Natural killer cell treated with Interleukin-12 subunit alpha and Interleukin-12 subunit beta and Interleukin-15 and Interleukin-18, amount 100 ng/mL, for 72 hours (primary cell): ENCODE measurements at regions not wholly inside any gene's neighbourhood (a gene's known extent, or its start where the extent isn't known, plus 50 kb on each side); places are given as distances from the start of the nearest gene placed in this dataset.

ENCODE experiments used
- ATAC-seq, 2 donors: fragments of 150-1000 bp; cut with Tn5 transposase in 1 of 2; sonication (Bioruptor Pico), chemical (Tn5 transposase) in 1 of 2; 2 replicates each; pipeline ENCODE4 v1.10.0; 2021
- DNase-seq: peaks from one replicate; pipeline ENCODE4 v3.0.0; 2022; ENCODE audit warnings: low spot score
- H3K27ac Mint-ChIP-seq, 2 donors: 1 replicate in 1 of 2; 2 replicates in 1 of 2; pipeline ENCODE4 v1.8.0; 2022; ENCODE audit warnings: mixed read lengths in 2 of 2, mild to moderate bottlenecking in 1 of 2, moderate library complexity in 1 of 2
- H3K27me3 Mint-ChIP-seq, 2 donors: 1 replicate in 1 of 2; 2 replicates in 1 of 2; pipeline ENCODE4 v1.8.0; 2022; ENCODE audit warnings: mixed read lengths in 2 of 2
- H3K36me3 Mint-ChIP-seq: one replicate; pipeline ENCODE4 v1.8.0; 2022; ENCODE audit warnings: mixed read lengths
- H3K4me1 Mint-ChIP-seq, 2 donors: 1 replicate in 1 of 2; 2 replicates in 1 of 2; pipeline ENCODE4 v1.8.0; 2022; ENCODE audit warnings: low read depth in 2 of 2, mixed read lengths in 2 of 2, mild to moderate bottlenecking in 1 of 2
- H3K4me3 Mint-ChIP-seq: one replicate; pipeline ENCODE4 v1.8.0; 2022; ENCODE audit warnings: mixed read lengths
- H3K9me3 Mint-ChIP-seq: 2 replicates; pipeline ENCODE4 v1.8.0; 2022; ENCODE audit warnings: mixed read lengths

DNA sequence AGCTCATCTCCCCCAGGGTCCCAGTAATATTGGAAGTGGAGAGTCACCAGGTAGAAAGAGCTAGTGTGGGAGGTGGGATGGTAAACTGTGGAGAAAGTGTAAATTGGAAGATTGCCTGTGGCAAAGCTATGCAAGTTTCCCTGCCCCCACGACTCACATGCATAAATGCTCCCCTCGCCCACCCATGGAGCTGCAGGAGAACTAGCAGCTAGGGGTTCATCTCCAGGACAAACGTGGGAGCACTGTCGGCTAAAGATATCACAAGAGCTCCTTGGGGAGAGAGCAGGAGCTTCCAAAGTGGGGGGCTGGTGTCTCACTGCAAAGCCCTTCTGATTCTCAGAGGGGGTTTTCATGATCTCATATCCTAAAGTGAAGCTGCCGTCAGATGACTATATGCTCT lies 91.4 kb upstream of the PLCL2 start:
- DNase-seq, result no peak
- no peak for ATAC-seq
- Mint-ChIP-seq H3K27me3 (peaks cover 0 to 13% of the 10 kb centered on the region in 2 donors), H3K27ac (no peak overlapping the region), H3K4me3 (no peak overlapping the region), H3K36me3 (no peaks in the 10 kb centered on the region), H3K9me3 (peaks cover 4% of the 10 kb centered on the region), H3K4me1 (peaks cover 43 to 58% of the 10 kb centered on the region in 2 donors)

GRCh38 chr3:16794257-16794656 lies 90.5 kb upstream of the PLCL2 start:
- Mint-ChIP-seq H3K9me3 (peaks cover 4% of the 10 kb centered on the region), H3K27ac (no peak overlapping the region), H3K4me3 (no peak overlapping the region), H3K27me3 (peaks cover 0 to 16% of the 10 kb centered on the region in 2 donors), H3K36me3 (no peaks in the 10 kb centered on the region), H3K4me1 (peaks cover 34 to 55% of the 10 kb centered on the region in 2 donors)
- no peak for ATAC-seq
- DNase-seq, result no peak

DNA sequence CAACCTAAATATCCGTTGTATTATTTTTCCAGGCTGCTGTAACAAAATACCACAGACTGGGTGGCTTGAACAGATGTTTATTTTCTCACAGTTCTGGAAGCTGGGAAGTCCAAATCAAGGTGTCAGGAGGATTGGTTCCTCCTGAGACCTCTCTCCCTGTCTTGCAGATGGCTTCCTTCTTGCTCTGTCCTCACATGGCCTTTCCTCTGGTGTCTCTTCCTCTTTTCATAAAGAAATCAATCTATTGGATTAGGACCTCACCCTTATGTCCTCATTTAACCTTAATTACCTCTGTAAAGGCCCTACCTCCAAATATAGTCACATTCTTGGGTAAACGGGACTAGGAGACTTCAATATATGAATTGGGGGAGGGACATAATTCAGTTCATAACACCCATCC lies 89.2 kb upstream of the PLCL2 start:
- no peak for ATAC-seq
- peaks cover 32 to 55% of the 10 kb centered on the region in 2 donors for H3K4me1 Mint-ChIP-seq

DNA sequence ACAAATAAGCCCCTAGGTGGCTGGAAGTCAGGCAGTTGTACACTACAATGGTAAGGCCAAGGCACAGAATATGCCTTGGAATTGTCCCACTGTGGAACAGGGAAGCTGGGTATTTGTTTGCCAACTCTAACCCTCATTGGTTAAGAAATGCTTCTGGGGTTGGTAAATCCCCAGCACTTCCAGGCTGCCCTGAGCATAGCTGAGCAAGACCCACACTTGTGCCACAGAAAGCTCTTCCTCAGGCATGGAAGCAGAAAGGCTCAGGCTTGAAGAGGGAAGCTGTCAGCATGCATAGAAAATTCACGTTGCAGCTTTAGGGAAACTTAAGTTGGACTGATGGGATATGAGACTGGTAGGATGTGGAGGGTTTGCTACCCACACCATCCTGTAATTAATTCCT lies 86.9 kb upstream of the PLCL2 start:
- H3K27me3 Mint-ChIP-seq, result peaks cover 0 to 13% of the 10 kb centered on the region in 2 donors
- no peak overlapping the region for H3K4me3 Mint-ChIP-seq
- H3K9me3 Mint-ChIP-seq, result no peaks in the 10 kb centered on the region
- DNase-seq (no peak), ATAC-seq (no peak)
- H3K36me3 Mint-ChIP-seq, result no peaks in the 10 kb centered on the region
- peaks cover 24 to 44% of the 10 kb centered on the region in 2 donors for H3K4me1 Mint-ChIP-seq
- no peak overlapping the region for H3K27ac Mint-ChIP-seq

More for the DNA sequence above, 89.2 kb upstream of the PLCL2 start:
- H3K27ac Mint-ChIP-seq, result no peak overlapping the region
- peaks cover 0 to 16% of the 10 kb centered on the region in 2 donors for H3K27me3 Mint-ChIP-seq
- DNase-seq, result no peak
- H3K9me3 Mint-ChIP-seq, result no peaks in the 10 kb centered on the region
- no peak overlapping the region for H3K4me3 Mint-ChIP-seq
- no peaks in the 10 kb centered on the region for H3K36me3 Mint-ChIP-seq

- Mint-ChIP-seq H3K36me3 (no peaks in the 10 kb centered on the region), H3K27me3 (peaks cover 0 to 7% of the 10 kb centered on the region in 2 donors), H3K27ac (peak overlapping the region in 1 of 2 donors; percentile 32), H3K4me3 (no peak overlapping the region), H3K4me1 (peaks cover 24 to 38% of the 10 kb centered on the region in 2 donors), H3K9me3 (no peaks in the 10 kb centered on the region)
- DNase-seq (no peak), ATAC-seq (no peak)
Measured at GRCh38 chr3:16798738-16799137, 86.0 kb upstream of the PLCL2 start.

- DNase-seq, result no peak
- no peaks in the 10 kb centered on the region for H3K9me3 Mint-ChIP-seq
- peaks cover 0 to 9% of the 10 kb centered on the region in 2 donors for H3K27me3 Mint-ChIP-seq
- ATAC-seq, result no peak
- H3K27ac Mint-ChIP-seq, result peak overlapping the region; percentile 13 to 69
- peak overlapping the region; percentile 68 for H3K4me3 Mint-ChIP-seq
- H3K4me1 Mint-ChIP-seq, result peaks cover 24 to 34% of the 10 kb centered on the region in 2 donors
- H3K36me3 Mint-ChIP-seq, result no peaks in the 10 kb centered on the region
Measured at GRCh38 chr3:16800361-16800760, 84.4 kb upstream of the PLCL2 start.

DNA sequence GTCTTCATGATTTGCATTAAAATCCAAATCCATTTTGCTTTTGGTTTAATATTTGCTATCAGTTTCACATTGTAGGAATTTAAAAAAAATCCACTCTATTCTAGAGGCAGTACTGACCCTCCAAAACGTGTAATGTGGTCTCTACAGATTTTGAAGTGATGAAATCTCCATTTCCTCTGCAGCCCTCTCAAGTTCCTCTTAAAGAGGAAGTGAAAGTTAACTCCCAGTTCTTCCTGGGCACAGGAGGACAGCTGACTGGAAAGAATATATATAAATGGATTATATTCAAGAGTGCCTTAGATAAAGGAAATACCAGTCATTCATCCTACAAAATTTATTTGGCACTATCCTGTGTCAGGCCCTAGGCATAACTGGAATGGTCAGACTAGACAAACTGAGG lies 83.5 kb upstream of the PLCL2 start:
- Mint-ChIP-seq H3K27me3 (peaks cover 5 to 9% of the 10 kb centered on the region in 2 donors), H3K9me3 (no peaks in the 10 kb centered on the region), H3K4me1 (peaks cover 24 to 34% of the 10 kb centered on the region in 2 donors), H3K27ac (no peak overlapping the region), H3K36me3 (no peaks in the 10 kb centered on the region), H3K4me3 (no peak overlapping the region)
- ATAC-seq (peak; percentile 53 to 73), DNase-seq (no peak)

DNA sequence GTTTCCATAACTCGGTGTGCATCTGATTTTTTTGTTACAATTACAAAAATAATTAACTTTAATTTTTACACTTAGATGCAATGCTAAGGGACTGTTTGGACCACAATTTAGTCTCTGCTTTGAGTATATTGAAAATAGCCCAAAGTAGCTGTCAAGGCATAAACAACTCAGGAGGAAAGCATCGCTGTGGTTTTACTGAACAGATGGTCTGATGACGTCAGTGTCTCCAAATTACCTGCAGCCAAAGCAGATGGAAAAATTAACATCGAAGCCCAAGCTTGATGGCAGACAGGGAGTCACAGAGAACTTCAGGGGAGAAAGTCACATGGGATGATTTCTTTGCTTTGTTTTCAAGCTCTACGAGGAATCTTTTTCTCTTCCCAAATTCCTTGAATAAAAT lies 83.1 kb upstream of the PLCL2 start:
- peaks cover 22 to 33% of the 10 kb centered on the region in 2 donors for H3K4me1 Mint-ChIP-seq

GRCh38 chr3:16802389-16802788 lies 82.4 kb upstream of the PLCL2 start:
- Mint-ChIP-seq H3K36me3 (no peaks in the 10 kb centered on the region), H3K4me3 (no peak overlapping the region), H3K4me1 (peaks cover 15 to 26% of the 10 kb centered on the region in 2 donors), H3K27ac (peak overlapping the region in 1 of 2 donors; percentile 10), H3K9me3 (no peaks in the 10 kb centered on the region), H3K27me3 (peaks cover 7 to 10% of the 10 kb centered on the region in 2 donors)
- no peak for ATAC-seq
- no peak for DNase-seq

More for the DNA sequence above, 83.1 kb upstream of the PLCL2 start:
- no peak overlapping the region for H3K4me3 Mint-ChIP-seq
- no peak for DNase-seq
- H3K27ac Mint-ChIP-seq, result no peak overlapping the region
- ATAC-seq, result no peak
- no peaks in the 10 kb centered on the region for H3K36me3 Mint-ChIP-seq
- H3K27me3 Mint-ChIP-seq, result peaks cover 5 to 9% of the 10 kb centered on the region in 2 donors
- H3K9me3 Mint-ChIP-seq, result no peaks in the 10 kb centered on the region

DNA sequence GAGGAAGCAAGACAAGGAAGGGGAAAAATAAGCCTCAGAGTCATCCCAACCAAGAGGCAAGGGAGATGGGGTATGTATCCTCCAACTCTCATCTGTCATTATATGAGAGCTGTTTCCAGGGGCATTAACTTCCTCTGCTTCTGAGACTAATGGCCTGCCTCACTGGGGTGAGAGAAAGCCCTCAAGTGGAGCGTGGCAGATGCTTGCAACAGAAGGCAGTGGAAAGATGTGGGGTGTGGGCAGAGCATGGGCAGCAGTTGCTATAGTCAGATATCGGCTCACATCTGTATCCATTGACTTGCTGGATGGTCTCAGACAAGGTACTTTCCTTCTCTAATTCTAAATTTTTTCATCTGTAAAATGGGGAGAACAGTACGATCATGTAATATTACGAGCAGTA lies 81.7 kb upstream of the PLCL2 start:
- DNase-seq (no peak), ATAC-seq (no peak)
- Mint-ChIP-seq H3K27ac (no peak overlapping the region), H3K27me3 (peaks cover 12 to 14% of the 10 kb centered on the region in 2 donors), H3K9me3 (no peaks in the 10 kb centered on the region), H3K4me1 (peaks cover 15 to 25% of the 10 kb centered on the region in 2 donors), H3K4me3 (no peak overlapping the region), H3K36me3 (no peaks in the 10 kb centered on the region)

DNA sequence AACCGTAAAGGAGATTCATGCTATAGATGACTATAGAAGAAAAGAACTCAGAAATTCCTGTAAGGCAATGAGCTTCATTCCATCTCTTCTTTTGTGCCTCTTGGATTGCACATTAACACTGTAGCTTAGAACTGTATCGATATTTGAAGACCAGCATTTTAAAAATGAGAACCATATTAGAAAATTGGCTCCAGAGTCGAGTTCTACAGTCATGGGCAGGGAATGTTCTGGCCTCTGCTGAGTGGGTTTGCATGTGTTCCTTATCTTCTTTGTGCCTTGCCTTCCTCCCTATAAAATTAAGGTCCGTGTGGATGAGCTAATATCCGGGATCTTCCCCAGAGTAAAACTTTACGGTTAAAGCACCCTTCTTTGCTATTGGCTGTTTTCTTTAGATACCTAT lies 77.4 kb upstream of the PLCL2 start:
- Mint-ChIP-seq H3K36me3 (peaks cover 6% of the 10 kb centered on the region), H3K9me3 (no peaks in the 10 kb centered on the region), H3K4me1 (peaks cover 15 to 19% of the 10 kb centered on the region in 2 donors), H3K27me3 (peaks cover 20 to 28% of the 10 kb centered on the region in 2 donors), H3K4me3 (no peak overlapping the region), H3K27ac (no peak overlapping the region)
- ATAC-seq, result no peak
- DNase-seq, result no peak

DNA sequence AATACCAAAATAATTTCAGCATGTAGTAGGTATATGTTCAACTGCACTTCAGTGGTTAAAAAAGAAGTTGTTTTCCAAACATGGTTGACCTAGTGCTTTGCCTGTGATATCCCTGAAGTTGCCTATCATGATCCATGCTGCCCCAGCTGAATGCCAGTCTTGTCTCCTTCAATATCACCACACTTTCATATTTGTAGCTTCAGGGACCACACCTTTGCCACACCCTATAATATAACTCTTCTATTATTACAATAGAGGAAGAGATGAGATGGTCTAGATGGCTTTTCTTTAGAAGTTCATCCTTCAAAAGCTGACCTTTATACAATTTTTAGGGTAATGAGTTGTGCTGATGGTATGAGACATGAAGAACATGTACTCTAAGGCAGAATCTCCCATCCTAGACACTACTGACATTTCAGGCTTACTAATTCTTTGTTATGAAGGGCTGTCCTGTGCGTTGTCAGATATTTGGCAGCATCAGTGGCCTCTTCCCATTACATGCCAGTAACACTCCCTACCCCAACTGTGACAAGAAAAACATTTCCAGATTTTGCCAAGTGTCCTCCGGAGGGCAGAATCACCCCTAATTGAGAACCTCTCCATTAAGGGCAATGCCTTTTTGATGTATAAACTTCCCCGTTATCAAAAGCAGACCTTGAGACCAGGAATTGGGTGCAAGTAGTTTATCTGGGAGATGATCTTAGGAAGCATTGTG lies 76.2 kb upstream of the PLCL2 start:
- no peak for ATAC-seq
- no peak for DNase-seq
- Mint-ChIP-seq H3K4me1 (peaks cover 14 to 19% of the 10 kb centered on the region in 2 donors), H3K27ac (no peak overlapping the region), H3K36me3 (peaks cover 6% of the 10 kb centered on the region), H3K27me3 (peaks cover 21 to 28% of the 10 kb centered on the region in 2 donors), H3K9me3 (no peaks in the 10 kb centered on the region), H3K4me3 (no peak overlapping the region)

- Mint-ChIP-seq H3K36me3 (peaks cover 8% of the 10 kb centered on the region), H3K27me3 (peaks cover 24 to 32% of the 10 kb centered on the region in 2 donors), H3K4me3 (no peak overlapping the region), H3K4me1 (peaks cover 14 to 19% of the 10 kb centered on the region in 2 donors), H3K27ac (no peak overlapping the region), H3K9me3 (no peaks in the 10 kb centered on the region)
- ATAC-seq (no peak), DNase-seq (no peak)
Measured at GRCh38 chr3:16809482-16809881, 75.3 kb upstream of the PLCL2 start.

DNA sequence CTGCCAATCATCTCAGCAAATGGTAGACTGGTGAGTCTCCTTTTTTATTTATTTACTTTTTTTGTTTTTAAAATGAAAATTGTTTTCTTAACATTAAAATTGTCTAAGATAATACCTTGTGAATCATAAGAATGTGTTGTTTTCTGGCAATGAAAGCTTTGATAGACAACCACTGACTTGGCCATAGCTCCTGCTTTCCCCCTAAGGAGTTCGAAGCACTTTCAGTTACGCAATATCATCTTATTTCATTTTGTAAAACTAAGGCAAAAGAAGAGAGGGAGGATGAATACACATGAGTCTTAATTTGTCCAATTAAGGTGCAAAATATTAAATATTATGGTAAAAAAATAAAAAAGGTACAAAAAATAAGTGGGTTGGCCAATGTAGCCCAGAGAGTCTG lies 74.8 kb upstream of the PLCL2 start:
- H3K4me1 Mint-ChIP-seq, result peaks cover 14 to 19% of the 10 kb centered on the region in 2 donors
- DNase-seq, result no peak
- peaks cover 29 to 30% of the 10 kb centered on the region in 2 donors for H3K27me3 Mint-ChIP-seq
- no peaks in the 10 kb centered on the region for H3K9me3 Mint-ChIP-seq
- H3K4me3 Mint-ChIP-seq, result no peak overlapping the region
- no peak overlapping the region for H3K27ac Mint-ChIP-seq
- peaks cover 13% of the 10 kb centered on the region for H3K36me3 Mint-ChIP-seq
- no peak for ATAC-seq
